WERI-Rb-1 (cell line): ENCODE measurements at regions not wholly inside any gene's neighbourhood (a gene's known extent, or its start where the extent isn't known, plus 50 kb on each side); places are given as distances from the start of the nearest gene placed in this dataset.

Experiments used
- DNase-seq: peaks from one replicate; pipeline ENCODE4 v3.0.0-alpha.2; 2020
- H3K27ac ChIP-seq: fragments of 250-450 bp; sonication (Bioruptor Pico); 2 replicates; pipeline ENCODE4 v1.5.1; 2020; ENCODE audit warnings: mild to moderate bottlenecking, moderate library complexity
- H3K27me3 ChIP-seq: fragments of 250-450 bp; sonication (Bioruptor Pico); 2 replicates; pipeline ENCODE4 v1.5.1; 2021; ENCODE audit warnings: mild to moderate bottlenecking, low read depth, moderate library complexity; ENCODE audit not compliant: insufficient read depth, severe bottlenecking
- H3K36me3 ChIP-seq: fragments of 250-450 bp; sonication (Bioruptor Pico); 2 replicates; pipeline ENCODE4 v1.5.1; 2020; ENCODE audit warnings: mild to moderate bottlenecking, moderate library complexity
- H3K4me3 ChIP-seq: 2 replicates; pipeline ENCODE4 v1.5.1; 2011; ENCODE audit warnings: low read depth, mild to moderate bottlenecking, control low read depth, low read length
- H3K9me3 ChIP-seq: fragments of 250-450 bp; sonication (Bioruptor Pico); 2 replicates; pipeline ENCODE4 v1.5.1; 2021; ENCODE audit warnings: mild to moderate bottlenecking, moderate library complexity; ENCODE audit not compliant: severe bottlenecking
- TF ChIP-seq, protein P1 (sequence below): IDR thresholded peaks from 2 replicates; pipeline ENCODE4 v1.5.1; 2011; ENCODE audit warnings: low read depth, mild to moderate bottlenecking, control low read depth, inconsistent platforms, low read length

DNA sequence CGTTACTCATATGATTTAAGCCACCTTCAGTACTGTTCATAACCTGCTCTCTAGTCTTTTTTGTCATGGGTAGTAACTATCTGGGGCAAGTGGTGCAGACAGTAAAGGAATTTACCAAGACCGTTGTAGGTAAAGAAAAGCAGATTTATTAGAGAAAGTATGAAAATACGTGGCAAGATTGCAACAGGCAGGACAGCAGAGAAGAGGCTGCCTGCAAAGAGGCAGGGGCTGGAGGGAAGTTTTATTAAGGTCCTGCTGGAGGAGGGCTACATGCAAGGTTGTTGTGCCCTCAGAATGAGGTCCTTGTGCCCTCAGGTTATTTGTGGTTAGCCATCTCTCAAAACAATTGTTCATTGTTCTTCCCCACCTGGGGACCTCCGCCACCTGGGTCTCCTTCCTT is 444.3 kb downstream of the BCKDHB start:
- Histone ChIP-seq H3K36me3 (no peaks in the 10 kb centered on the region), H3K27me3 (no peaks in the 10 kb centered on the region), H3K9me3 (peaks cover 3% of the 10 kb centered on the region), H3K27ac (no peak overlapping the region), H3K4me3 (no peak overlapping the region)
- TF ChIP-seq, protein P1, sequence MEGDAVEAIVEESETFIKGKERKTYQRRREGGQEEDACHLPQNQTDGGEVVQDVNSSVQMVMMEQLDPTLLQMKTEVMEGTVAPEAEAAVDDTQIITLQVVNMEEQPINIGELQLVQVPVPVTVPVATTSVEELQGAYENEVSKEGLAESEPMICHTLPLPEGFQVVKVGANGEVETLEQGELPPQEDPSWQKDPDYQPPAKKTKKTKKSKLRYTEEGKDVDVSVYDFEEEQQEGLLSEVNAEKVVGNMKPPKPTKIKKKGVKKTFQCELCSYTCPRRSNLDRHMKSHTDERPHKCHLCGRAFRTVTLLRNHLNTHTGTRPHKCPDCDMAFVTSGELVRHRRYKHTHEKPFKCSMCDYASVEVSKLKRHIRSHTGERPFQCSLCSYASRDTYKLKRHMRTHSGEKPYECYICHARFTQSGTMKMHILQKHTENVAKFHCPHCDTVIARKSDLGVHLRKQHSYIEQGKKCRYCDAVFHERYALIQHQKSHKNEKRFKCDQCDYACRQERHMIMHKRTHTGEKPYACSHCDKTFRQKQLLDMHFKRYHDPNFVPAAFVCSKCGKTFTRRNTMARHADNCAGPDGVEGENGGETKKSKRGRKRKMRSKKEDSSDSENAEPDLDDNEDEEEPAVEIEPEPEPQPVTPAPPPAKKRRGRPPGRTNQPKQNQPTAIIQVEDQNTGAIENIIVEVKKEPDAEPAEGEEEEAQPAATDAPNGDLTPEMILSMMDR, result no peak
- DNase-seq, result no peak

DNA sequence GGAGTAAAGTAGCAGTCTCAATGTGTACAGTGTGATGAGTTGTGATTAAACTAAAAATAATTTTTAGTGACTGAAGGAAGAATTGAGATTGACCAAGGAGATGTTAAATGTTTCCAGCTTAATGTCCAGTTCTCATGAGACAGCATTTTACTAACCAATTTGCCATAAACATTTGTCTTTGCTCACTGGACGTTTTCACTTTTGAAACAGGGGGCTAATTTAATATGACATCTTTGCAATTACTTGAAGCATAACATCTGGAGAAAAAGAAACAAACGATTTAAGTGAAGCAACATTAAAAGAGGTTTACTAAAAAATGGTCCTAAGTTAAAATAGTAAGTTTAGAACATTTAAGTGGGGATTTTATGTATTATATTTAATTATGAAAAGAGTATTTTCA is 443.8 kb downstream of the BCKDHB start:
- H3K36me3 ChIP-seq, result no peaks in the 10 kb centered on the region
- H3K4me3 ChIP-seq, result no peak overlapping the region
- TF ChIP-seq, protein P1, result no peak
- H3K9me3 ChIP-seq, result peaks cover 3% of the 10 kb centered on the region
- DNase-seq, result no peak
- H3K27me3 ChIP-seq, result no peaks in the 10 kb centered on the region
- no peak overlapping the region for H3K27ac ChIP-seq

DNA sequence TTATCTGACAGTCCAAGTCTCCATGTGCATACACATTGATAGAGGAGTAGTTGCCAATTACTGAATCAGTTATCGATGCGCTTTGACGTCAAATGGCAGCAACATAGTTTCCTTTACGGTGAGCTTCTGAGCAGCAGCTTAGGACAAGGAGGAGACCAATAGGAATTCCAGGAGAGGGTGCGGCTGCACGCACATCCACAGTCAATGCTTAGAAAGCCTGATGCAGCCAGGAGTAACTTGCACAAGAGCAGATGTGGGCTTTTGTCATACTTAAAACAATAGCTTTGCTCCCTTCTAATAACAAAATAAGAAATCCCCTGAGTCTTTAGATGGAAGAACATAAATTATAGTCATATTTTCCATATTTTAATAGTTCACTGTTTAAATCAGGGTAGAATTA is 442.1 kb downstream of the BCKDHB start:
- TF ChIP-seq, protein P1, result no peak
- no peaks in the 10 kb centered on the region for H3K27me3 ChIP-seq
- no peak for DNase-seq
- no peak overlapping the region for H3K4me3 ChIP-seq
- H3K9me3 ChIP-seq, result no peaks in the 10 kb centered on the region
- no peak overlapping the region for H3K27ac ChIP-seq
- H3K36me3 ChIP-seq, result no peaks in the 10 kb centered on the region

DNA sequence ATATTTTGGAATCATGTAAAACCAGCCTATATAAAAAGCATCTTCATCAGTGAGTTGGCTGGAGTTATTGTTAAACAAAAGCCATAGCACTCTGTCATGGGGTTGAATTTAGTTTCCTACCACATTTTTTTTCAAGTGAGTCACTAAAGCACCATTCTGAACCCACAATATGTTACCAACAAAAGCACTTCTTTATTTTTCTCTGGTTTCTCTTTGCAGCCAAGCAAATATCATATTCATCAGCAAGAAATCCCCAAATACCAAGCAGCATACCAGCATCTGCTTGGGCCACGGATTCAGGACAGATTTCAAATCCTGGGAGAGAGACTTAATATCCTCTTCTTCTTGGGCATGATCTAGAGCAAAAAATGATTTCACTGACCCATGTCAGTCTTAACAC is 441.4 kb downstream of the BCKDHB start:
- H3K9me3 ChIP-seq, result no peaks in the 10 kb centered on the region
- TF ChIP-seq, protein P1, result no peak
- H3K27me3 ChIP-seq, result no peaks in the 10 kb centered on the region
- H3K27ac ChIP-seq, result no peak overlapping the region
- no peaks in the 10 kb centered on the region for H3K36me3 ChIP-seq
- H3K4me3 ChIP-seq, result no peak overlapping the region
- no peak for DNase-seq

DNA sequence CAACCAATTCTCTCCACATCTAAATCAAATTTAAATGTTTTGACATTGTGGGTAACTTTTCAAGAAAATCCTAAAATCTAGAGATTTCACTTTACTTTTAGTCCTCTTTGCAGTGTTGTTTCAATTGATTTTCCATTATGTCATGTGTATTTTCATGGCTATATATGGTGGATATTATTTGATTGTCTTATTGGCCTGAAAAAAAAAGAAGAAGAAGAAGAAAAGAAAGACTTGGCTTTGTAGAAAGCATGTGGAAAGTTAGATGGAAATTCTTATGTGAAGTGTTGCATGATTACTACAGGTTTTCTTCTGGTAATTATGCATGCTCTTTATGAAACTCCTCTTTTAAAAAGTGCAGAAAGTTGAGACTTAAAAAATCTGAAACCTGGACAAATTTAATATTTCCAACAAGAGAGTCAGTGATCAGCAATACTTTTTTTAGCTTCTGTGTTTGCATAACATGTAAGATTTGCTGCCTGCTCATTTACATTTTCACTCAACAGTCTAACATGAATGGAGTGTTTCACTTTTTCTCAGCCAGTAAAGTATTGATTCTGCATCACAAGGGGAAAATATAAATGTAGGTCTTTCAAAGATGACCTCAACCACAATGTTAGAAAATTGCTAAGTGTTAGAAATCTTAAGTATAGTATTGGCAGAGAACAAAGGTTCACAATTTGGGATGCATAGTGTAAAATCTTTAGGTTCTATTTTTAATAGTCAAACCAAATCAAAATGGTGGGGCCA is 438.7 kb downstream of the BCKDHB start:
- no peak for DNase-seq
- Histone ChIP-seq H3K27ac (no peak overlapping the region), H3K27me3 (no peaks in the 10 kb centered on the region), H3K4me3 (no peak overlapping the region), H3K9me3 (no peaks in the 10 kb centered on the region), H3K36me3 (no peaks in the 10 kb centered on the region)
- TF ChIP-seq, protein P1, result no peak

DNA sequence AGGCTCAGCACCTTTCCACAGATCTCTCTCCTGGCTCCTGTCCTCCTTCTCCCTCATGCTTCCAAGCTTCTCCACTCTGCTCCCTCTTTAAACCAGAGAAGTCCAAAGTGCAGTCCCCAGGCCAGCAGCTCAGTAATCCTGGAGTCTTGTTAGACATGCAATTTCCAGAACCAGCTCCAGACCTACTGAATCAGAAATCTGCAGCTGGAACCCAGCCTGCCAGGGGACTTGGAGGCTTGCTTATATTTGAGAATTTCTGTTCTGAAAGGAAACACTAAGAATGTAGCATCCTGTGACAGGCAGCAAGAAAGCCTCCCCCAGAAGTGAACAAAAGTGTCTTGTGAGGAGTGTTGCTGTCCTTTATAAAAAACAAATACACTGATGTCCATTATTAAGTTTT is 438.1 kb downstream of the BCKDHB start:
- TF ChIP-seq, protein P1, result no peak
- Histone ChIP-seq H3K4me3 (no peak overlapping the region), H3K9me3 (no peaks in the 10 kb centered on the region), H3K36me3 (no peaks in the 10 kb centered on the region), H3K27ac (no peak overlapping the region), H3K27me3 (no peaks in the 10 kb centered on the region)
- DNase-seq, result no peak
